GM18858 (cell line): ENCODE measurements at regions not wholly inside any gene's neighbourhood (a gene's known extent, or its start where the extent isn't known, plus 50 kb on each side); places are given as distances from the start of the nearest gene placed in this dataset.
"Not testable (repeated sequence)": the region's sequence is repeated elsewhere in the genome, so short reads cannot be mapped to it uniquely, and the experiment has no call there.

Source experiments
- ATAC-seq: cut with Tn5 transposase; IDR thresholded peaks from one replicate; pipeline ENCODE4 v1.9.1; 2021; ENCODE audit not compliant: unreplicated experiment

DNA sequence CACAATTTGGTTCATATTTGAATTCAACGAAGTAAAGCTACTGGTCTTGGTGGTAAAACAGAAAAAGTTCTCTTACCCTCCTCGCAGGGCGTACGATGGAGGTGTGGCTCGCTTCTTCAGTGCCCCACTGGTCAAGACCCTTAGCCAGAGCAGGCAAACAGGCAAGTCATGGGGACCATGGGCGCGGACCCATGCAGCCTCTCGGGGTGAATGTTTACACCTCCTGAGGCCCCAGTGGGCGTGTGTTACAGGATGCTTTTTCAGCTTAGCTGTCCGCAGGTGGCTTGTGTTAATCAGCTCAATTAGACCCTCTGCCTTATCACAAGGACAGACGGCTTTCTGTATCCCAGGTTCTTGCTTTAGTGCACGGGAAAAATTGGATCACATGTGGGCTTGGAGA, 991.8 kb downstream of the GBE1 start:
- ATAC-seq: no peak

DNA sequence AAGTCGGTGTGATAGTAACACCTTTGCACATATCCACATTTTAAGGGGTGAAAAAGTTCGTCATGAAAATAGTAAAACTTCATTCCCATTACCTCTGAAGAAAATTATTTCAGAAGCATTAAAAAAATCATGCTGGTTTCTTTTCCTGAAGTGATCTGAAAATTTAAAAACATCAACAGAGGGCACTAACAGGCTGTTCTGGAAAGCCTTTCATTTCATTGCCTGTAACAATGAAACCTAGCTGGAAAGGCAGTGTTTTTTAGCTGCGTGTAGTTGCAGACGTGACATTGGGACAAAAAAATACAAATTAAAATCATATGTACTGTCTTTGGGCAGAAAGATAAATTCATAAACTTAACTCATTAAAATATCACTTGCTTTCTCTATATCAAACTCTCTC, 993.8 kb downstream of the GBE1 start:
- no peak for ATAC-seq

DNA sequence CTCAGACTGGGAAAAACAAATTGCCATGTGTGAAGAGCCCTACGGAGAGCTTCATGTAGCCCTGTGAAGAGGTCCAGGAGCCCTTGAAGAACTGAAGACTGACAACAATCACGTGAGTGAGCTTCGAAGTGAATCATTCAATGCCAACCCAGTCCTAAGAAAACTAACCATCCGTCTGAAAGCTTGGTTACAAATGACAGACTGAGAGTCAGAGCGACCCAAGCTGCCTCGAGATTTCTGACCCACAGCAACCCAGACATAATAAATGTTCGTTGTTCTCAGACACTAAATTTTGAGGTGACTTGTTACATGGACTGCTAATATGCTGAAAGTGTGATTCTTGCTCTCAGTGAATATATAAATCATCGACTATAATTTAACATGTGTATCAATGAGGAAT, 987.2 kb upstream of the ROBO1 start:
- ATAC-seq: no peak

DNA sequence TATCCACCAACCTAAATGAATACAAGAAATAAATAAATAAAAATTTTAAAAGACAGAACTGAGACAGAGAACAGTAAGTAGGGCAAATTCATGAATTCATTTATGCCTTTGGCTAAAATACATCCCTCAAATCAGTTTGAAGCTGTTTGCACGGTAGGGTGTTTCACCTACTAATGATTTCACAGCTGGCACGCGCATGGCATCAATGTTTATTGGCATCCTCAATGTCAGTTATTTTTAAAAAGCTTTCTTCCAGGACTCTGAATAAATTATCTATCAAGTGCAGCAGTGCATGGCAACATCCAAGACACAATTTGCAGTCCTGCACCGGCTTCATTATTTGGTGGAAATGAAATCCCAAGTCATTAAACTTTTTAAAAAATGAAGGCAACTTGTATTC, 985.2 kb upstream of the ROBO1 start:
- ATAC-seq: no peak

DNA sequence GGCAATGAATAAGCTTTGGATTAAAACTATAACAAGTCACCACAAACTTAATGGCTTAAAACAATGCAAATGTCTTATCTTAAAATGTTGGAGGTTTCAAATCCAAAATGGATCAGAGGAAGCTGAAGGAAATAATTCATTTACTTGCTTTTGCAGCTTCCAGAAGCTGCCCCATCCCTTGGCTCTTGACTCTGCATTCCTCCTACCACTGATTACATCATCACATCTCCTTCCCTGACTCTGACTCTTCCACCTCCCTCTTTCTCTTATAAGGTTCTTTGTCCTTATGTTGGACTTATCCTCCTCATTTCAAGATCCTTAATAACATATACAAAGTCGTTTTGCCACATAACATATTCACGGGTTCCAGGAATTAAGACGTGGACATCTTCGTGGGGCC, 982.8 kb upstream of the ROBO1 start:
- no peak for ATAC-seq

DNA sequence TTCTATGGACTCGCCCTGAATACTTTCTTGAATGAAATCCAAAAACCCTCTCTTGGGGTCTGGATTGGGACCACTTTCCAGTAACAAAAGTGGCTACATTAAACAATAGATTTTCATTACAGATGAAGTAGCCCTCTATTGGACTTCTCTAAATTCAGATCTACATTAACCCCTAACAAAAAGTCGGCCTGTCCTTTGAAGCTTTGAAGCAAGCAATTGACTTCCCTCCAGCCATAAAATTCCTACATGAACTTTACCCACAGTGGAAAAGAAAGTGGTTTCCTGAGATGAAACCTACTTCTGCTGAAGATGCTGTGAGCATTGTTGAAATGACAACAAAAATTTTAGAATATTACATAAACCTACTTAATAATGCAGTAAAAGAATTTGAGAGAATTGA, 967.1 kb upstream of the ROBO1 start:
- no peak for ATAC-seq

DNA sequence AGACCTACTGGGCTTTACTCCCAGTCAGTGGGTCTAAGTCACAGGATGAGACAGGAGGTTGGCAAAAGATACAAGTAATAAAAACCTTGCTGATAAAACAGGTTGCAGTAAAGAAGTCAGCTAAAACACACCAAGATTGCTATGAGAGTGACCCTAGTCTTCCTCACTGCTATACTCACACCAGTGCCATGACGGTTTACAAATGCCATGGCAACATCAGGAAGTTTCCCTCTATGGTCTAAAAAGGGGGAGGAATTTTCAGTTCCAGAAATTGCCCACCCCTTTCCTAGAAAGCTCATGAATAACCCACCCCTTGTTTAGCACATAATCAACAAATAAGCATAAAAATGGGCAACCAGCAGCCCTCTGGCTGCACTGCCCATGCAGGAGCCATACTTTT, 966.7 kb upstream of the ROBO1 start:
- no peak for ATAC-seq

DNA sequence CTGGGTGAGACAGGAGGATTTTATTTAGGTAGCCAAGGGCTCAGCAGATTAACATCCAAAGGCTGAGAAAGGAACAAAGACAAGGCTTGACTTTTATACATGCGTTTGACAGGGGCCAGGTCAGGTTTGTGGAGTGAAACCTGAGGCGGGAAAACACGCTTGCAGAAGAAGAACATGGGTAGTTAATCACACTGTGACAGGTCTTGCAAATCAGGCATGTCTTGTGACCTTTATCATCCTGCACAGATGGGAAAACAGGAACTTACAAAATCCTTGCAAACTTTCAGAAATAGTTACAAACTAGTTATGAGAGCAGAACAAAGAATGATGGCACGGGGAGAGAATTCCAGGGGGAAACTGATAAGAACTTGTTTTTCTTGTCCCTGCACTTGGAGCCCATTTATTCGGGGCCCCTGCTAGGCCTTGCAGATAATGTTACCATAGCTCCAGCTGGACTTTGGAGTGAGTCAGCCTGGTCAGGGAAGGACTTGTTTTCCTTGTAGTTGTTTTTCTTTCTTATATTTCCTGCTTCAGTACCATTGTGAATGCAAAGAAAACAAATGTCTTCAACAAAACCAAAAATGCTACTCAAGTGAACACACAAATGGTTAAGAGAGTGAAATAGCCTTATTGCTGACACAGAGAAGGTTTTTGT, 965.9 kb upstream of the ROBO1 start:
- no peak for ATAC-seq

DNA sequence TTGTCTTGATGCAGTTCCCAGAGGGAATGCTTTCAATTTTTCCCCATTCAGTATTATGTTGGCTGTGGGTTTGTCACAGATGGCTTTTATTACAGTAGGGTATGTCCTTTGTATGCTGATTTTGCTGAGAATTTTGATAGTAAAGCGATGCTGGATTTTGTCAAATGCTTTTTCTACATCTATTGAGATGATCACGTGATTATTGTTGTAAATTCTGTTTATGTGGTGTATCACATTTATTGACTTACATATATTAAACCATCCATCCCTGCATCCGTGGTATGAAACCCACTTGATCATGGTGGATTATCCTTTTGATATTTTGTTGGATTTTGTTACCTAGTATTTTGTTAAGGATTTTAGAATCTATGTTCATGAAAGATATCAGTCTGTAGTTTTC, 959.8 kb upstream of the ROBO1 start:
- ATAC-seq: not testable (repeated sequence)

DNA sequence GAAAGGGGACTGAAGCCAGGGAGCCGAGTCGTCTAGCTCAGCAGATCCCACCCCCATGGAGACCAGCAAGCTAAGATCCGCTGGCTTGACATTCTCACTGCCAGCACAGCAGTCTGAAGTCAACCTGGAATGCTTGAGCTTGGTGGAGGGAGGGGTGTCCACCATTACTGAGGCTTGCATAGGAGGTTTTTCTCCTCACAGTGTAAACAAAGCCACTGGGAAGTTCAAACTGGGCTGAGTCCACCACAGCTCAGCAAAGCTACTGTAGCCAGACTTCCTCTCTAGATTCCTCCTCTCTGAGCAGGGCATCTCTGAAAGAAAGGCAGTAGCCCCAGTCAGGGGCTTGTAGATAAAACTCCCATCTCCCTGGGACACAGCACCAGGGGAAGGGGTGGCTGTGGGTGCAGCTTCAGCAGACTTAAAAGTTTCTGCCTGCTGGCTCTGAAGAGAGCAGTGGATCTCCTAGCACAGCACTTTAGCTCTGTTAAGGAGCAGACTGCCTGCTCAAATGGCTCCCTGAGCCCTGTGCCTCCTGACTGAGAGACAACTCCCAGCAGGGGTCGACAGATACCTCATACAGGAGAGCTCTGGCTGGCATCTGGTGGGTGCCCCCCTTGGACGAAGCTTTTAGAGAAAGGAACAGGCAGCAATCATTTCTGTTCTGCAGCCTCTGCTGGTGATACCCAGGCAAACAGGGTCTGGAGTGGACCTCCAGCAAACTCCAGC, 942.0 kb upstream of the ROBO1 start:
- not testable (repeated sequence) for ATAC-seq

DNA sequence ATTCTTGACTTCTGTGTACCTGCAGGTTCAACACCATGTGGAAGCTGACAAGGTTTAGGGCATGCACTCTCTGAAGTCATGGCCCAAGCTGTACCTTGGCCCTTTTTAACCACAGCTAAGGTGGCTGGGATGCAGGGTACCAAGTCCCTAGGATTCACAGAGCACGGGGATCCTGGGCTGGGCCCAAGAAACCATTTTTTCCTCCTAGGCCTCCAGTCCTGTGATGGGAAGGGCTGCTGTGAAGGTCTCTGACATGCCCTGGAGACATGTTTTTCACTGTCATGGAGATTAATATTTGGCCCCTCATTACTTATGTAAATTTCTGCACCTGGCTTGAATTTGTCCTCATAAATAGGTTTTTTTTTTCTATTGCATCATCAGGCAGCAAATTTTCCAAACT, 937.5 kb upstream of the ROBO1 start:
- ATAC-seq: no peak

DNA sequence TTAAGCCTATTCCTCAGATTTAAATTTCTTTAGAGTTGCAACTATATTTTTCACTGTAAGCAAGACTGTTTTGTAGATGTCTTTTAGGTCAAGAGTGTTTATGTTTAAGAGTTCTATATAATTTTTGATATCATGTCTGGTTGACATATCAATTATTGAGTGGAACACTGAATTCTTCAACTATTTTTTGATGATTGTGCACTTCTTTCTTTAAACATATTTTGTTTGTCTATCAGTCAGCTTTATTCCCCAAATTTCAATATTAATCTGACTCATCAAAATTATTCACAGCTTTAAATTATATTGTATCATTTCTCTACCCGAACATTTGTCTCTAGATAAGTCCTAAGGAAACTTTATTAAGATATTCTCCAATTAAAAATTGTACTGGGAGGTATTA, 933.6 kb upstream of the ROBO1 start:
- ATAC-seq: no peak

DNA sequence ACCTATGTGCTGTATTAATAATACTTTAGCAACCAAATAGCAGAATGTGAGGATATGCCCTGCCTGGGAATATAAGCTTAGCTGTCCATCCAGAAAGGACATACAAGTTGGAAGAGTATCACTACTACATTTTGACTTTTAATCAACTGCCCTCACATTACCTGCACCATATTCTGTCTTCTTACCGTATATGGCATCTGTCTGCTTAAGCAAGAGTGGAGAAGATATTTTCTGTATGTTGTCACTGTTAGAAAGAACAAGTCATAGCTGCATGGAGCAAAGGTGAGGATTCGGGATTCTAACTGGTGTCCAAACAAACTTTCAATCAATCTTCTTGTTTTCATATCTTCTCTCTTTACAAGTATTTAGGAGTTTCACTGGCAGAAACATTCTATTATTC, 929.5 kb upstream of the ROBO1 start:
- ATAC-seq: no peak

DNA sequence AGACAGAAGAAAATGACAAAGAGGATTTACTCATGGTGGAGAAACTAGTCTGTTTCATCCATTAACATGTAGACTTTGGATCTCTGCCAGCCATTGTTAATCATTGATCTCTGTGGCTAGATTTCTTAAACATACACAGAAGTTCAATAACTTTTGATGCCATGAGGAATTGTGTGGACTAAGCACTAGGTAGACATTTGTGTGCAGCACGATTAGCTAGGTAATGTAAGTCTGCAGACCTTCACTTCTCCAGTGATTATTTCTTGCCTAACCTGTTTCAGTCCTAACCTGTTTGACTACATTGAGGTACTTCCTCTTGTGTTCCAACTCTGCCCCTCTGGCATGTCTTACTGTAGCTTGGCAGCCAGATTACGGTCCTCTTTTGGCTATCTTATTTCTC, 928.5 kb upstream of the ROBO1 start:
- ATAC-seq: no peak

DNA sequence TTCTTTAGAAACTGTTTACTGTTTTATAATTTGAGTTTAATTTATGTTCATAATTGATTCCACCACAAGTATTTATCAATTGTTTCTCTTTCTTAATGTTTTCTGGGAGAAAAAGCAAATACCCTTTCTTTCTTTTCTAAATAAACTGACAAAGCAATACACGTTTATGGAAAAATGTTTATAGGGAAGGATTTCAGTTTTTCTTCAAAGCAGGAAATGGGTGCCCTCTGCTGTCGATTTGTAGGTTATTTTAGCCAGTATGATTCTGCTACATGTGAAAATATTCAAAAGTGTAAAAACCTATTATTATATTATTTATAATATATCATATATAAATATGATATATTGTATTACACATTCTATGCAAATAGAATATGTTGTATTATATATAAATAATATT, 921.0 kb upstream of the ROBO1 start:
- ATAC-seq: no peak

DNA sequence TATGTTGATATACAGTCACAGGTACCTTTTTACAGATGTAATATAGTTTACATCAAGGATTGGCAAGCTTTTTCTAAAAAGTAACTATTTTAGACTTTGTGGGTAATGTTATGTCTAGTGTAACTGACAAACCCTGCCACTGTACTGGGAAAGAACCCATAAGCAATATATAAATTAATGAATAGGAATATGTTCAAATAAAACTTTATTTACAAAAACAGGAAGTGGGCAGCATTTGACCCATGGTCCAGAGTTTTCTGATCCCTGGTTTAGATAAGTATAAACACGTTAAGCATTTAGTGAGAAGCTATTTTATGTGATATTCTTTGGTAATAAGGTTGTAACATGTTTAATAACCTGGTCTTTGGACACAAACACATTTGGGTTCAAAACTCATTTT, 915.2 kb upstream of the ROBO1 start:
- ATAC-seq: no peak

DNA sequence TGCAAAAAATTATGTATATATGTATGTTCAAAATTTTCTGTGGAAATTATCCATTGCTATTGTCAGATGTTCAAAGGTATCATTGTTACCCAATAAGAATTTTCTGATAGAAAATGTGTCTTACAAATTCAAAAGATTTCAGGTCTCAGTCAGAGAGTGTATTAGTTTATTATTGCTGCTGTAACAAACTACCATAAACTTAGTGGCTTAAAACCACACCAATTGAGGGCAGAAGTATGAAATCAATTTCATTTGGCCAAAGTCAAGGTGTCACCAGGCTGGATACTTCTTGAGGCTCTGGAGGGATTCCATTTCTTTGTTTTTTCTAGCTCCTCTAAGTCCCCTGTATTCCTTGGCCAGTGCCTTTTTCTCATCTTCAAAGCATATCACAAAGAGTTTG, 914.4 kb upstream of the ROBO1 start:
- ATAC-seq: no peak

DNA sequence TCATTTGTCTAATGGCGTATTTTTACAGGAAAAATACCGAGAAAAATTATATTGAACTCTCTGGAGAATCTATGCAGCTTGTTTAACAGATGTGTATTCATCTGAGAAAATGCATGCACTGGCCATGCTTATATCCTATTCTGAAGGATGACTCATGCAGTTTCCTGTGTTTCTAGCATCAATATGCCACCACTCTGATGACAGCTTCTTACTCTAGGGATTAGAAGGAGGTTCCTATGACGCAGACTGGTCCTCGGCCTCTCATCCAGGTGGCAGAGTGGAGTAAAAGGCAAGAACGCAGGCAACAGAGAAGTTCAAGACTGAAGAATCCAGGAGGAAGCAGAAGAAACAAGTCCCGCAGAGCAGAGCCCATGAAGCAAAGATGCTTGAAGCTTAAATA, 910.0 kb upstream of the ROBO1 start:
- no peak for ATAC-seq

DNA sequence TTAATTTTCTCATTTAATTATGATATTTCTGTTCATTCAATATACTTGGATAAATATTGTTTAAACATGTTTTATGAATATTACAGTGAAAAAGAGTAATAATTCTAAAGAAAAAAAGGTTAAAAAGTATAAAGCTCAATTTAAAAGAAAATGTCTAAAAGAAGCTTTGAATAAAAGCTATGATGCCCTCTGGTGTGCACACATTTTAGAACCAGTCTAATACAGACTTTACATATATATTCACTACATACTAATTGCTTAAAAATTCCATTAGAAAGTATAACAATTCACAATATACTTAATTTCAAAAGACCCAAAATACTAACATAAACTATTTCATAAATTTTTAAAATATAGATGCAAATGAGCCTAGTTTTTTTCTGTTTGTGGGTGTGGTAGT, 909.1 kb upstream of the ROBO1 start:
- ATAC-seq: no peak

DNA sequence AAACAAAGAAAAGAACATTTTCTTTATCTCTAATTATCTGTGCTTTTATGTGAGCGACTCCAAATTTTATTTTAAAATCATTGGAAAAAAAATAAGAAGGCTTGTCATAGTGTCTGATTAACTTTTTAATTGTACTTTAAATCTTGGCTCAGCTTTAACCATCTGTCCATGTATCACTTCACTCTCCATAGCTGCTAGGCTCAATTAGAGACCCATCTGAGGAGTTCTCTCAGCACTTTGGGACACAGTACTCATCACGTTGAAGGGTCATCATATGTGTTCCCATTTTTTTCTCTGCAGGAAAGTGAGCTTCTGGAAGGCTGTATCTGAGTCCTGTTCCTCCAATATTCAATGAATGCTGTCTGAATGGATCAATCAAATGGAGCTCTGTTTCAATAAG, 908.5 kb upstream of the ROBO1 start:
- ATAC-seq: no peak

DNA sequence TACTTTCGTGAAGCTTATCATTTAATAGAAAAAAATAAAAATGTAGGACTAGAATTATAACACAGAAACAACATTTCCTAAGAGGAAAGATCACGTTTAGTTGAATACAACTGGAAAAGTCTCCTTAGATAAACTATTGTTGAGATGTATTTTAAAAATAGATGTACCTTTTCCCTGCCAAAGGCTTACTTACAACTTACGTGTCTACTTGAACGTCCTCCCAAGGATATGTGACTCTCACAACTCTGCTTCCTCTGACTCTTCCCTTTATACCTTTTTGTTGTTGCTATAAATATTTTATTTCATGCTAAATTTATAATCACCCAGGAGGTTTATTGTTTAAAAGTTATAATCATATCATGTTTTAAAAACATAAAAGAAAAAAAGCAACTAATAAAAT, 908.0 kb upstream of the ROBO1 start:
- no peak for ATAC-seq

DNA sequence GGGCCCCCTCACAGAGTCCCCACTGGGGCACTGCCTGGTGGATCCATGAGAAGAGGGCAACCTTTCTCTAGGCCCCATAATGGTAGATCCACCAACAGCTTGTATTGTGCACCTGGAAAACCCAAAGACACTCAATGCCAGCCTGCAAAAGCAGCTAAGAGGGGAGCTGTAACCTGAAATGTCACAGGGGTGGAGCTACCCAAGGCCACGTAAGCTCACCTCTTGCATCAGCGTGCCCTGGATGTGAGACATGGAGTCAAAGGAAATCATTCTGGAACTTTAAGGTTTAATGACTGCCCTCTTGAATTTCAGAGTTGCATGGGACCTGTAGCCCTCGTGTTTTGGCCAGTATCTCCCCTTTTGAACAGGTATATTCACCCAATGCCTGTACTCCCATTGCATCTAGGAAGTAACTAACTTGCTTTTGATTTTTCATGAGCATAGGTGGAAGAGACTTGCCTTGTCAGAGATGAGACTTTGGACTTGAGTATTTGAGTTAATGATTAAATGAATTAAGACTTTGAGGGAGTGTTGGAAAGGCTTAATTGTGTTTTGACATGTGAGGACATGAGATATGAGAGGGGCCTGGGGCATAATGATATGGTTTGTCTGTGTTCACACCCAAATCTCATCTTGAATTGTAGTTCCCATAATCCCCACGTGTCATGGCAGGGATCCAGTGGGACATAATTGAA, 900.9 kb upstream of the ROBO1 start:
- no peak for ATAC-seq
